NCI-H2227 (cell line): ENCODE measurements at regions not wholly inside any gene's neighbourhood (a gene's known extent, or its start where the extent isn't known, plus 50 kb on each side); places are given as distances from the start of the nearest gene placed in this dataset.
A peak's percentile ranks its signal among the peaks of the same experiment; 100 is the strongest.
"Not testable (repeated sequence)": the region's sequence is repeated elsewhere in the genome, so short reads cannot be mapped to it uniquely, and the experiment has no call there.

Experiments used
- DNase-seq: peaks from one replicate; lab custom pipeline; 2025; ENCODE audit not compliant: unreplicated experiment; lab: John Stamatoyannopoulos, UW

GRCh38 chr10:28188526-28188925 is 114.3 kb downstream of the MPP7 start:
- no peak for DNase-seq

GRCh38 chr10:28186887-28187578 is 115.8 kb downstream of the MPP7 start:
- DNase-seq: no peak

GRCh38 chr10:28186461-28186860 is 116.4 kb downstream of the MPP7 start:
- no peak for DNase-seq

GRCh38 chr10:28184810-28185209 is 118.1 kb downstream of the MPP7 start:
- no peak for DNase-seq

GRCh38 chr10:28181478-28182096 is 121.3 kb downstream of the MPP7 start:
- DNase-seq: no peak

- DNase-seq: no peak
These were observed 122.2 kb downstream of the MPP7 start for GRCh38 chr10:28180654-28181053.

- no peak for DNase-seq
These were observed 123.1 kb downstream of the MPP7 start for GRCh38 chr10:28179743-28180099.

- peak; percentile 51 for DNase-seq
These were observed 123.7 kb downstream of the MPP7 start for GRCh38 chr10:28179006-28179742.

- DNase-seq: no peak
These were observed 124.8 kb downstream of the MPP7 start for GRCh38 chr10:28177944-28178637.

GRCh38 chr10:28176498-28176897 is 126.4 kb downstream of the MPP7 start:
- DNase-seq: not testable (repeated sequence)

GRCh38 chr10:28172223-28172610 is 130.6 kb downstream of the MPP7 start:
- no peak for DNase-seq

- DNase-seq: no peak
These were observed 131.2 kb downstream of the MPP7 start for GRCh38 chr10:28171468-28172222.

- DNase-seq: no peak
These were observed 133.3 kb downstream of the MPP7 start for GRCh38 chr10:28169525-28169924.

- DNase-seq: no peak
These were observed 141.9 kb downstream of the MPP7 start for GRCh38 chr10:28160866-28161405.

GRCh38 chr10:28157379-28157778 is 145.5 kb downstream of the MPP7 start:
- DNase-seq: no peak

- no peak for DNase-seq
These were observed 147.1 kb downstream of the MPP7 start for GRCh38 chr10:28155726-28156125.

- no peak for DNase-seq
These were observed 151.2 kb downstream of the MPP7 start for GRCh38 chr10:28151636-28152035.

GRCh38 chr10:28149746-28150145 is 150.9 kb upstream of the ODAD2 start:
- DNase-seq: no peak

- no peak for DNase-seq
These were observed 148.8 kb upstream of the ODAD2 start for GRCh38 chr10:28147706-28148105.

GRCh38 chr10:28139138-28139537 is 140.3 kb upstream of the ODAD2 start:
- no peak for DNase-seq
